ENCODE measurements at regions not wholly inside any gene's neighbourhood (a gene's known extent, or its start where the extent isn't known, plus 50 kb on each side); places are given as distances from the start of the nearest gene placed in this dataset.
"Not testable (repeated sequence)": the region's sequence is repeated elsewhere in the genome, so short reads cannot be mapped to it uniquely, and the experiment has no call there.

- DNase-seq: no peak
- H3K4me3 Mint-ChIP-seq: no peak overlapping the region
- no peaks in the 10 kb centered on the region for H3K27me3 Mint-ChIP-seq
- peaks cover 23% of the 10 kb centered on the region for H3K9me3 Mint-ChIP-seq
- H3K36me3 Mint-ChIP-seq (ENCODE audit: low read depth): peaks cover under 1% of the 10 kb centered on the region
- H3K27ac Mint-ChIP-seq: no peak overlapping the region
- intact Hi-C loops (cut with micrococcal nuclease): no loop called here
- H3K4me1 Mint-ChIP-seq: peaks cover 1% of the 10 kb centered on the region
Observed at GRCh38 chr12:68984796-68985573, 52.0 kb upstream of the CPM start.

- DNase-seq; intact Hi-C loops (cut with micrococcal nuclease); H3K4me1 Mint-ChIP-seq; H3K27ac Mint-ChIP-seq; H3K4me3 Mint-ChIP-seq; H3K27me3 Mint-ChIP-seq; H3K36me3 Mint-ChIP-seq (ENCODE audit: low read depth): not testable (repeated sequence)
- peaks cover 21% of the 10 kb centered on the region for H3K9me3 Mint-ChIP-seq
Observed at GRCh38 chr12:68997526-68997925, 64.6 kb upstream of the CPM start.

- no peaks in the 10 kb centered on the region for H3K27me3 Mint-ChIP-seq
- no peak overlapping the region for H3K27ac Mint-ChIP-seq
- peaks cover 21% of the 10 kb centered on the region for H3K9me3 Mint-ChIP-seq
Observed at GRCh38 chr12:68998041-68998440, 65.1 kb upstream of the CPM start.

DNA sequence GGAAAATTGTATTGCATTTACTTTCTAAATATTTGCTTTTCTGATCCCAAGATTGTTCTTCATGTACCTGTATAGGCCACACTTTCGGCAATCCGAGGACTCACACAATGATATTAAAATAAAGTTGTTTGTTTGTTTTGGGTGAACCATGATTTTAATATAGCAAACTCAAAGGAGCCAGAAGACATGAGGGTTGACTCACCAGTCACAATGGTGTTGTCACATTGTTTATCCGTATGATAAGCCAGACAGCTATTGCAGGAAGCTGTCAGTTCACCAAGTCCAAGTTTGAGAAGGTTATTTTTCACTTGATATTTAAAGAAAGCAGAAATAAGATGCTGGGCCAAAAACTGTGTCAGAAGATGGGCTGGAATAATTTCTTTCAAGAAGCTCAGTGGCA, 67.1 kb upstream of the CPM start:
- Mint-ChIP-seq H3K4me3 (no peak overlapping the region), H3K4me1 (no peaks in the 10 kb centered on the region), H3K27ac (no peak overlapping the region), H3K9me3 (peaks cover 21% of the 10 kb centered on the region), H3K27me3 (no peaks in the 10 kb centered on the region), H3K36me3 (ENCODE audit: low read depth) (no peaks in the 10 kb centered on the region)
- no peak for DNase-seq
- intact Hi-C loops (cut with micrococcal nuclease): no loop called here

More at GRCh38 chr12:68998041-68998440, 65.1 kb upstream of the CPM start:
- intact Hi-C loops (cut with micrococcal nuclease): no loop called here
- H3K36me3 Mint-ChIP-seq (ENCODE audit: low read depth): no peaks in the 10 kb centered on the region
- no peaks in the 10 kb centered on the region for H3K4me1 Mint-ChIP-seq
- no peak for DNase-seq
- no peak overlapping the region for H3K4me3 Mint-ChIP-seq

GRCh38 chr12:69000540-69001243, 67.7 kb upstream of the CPM start:
- peaks cover 21% of the 10 kb centered on the region for H3K9me3 Mint-ChIP-seq
- H3K4me3 Mint-ChIP-seq: no peak overlapping the region
- intact Hi-C loops (cut with micrococcal nuclease): no loop called here
- no peaks in the 10 kb centered on the region for H3K36me3 Mint-ChIP-seq (ENCODE audit: low read depth)
- H3K4me1 Mint-ChIP-seq: no peaks in the 10 kb centered on the region
- H3K27me3 Mint-ChIP-seq: no peaks in the 10 kb centered on the region
- no peak for DNase-seq
- H3K27ac Mint-ChIP-seq: no peak overlapping the region

GRCh38 chr12:69001251-69001650, 68.3 kb upstream of the CPM start:
- intact Hi-C loops (cut with micrococcal nuclease): no loop called here
- Mint-ChIP-seq H3K27me3 (no peaks in the 10 kb centered on the region), H3K27ac (no peak overlapping the region), H3K36me3 (ENCODE audit: low read depth) (no peaks in the 10 kb centered on the region), H3K4me1 (peaks cover under 1% of the 10 kb centered on the region), H3K9me3 (peaks cover 21% of the 10 kb centered on the region), H3K4me3 (no peak overlapping the region)
- no peak for DNase-seq

GRCh38 chr12:69002969-69003368, 70.0 kb upstream of the CPM start:
- intact Hi-C loops (cut with micrococcal nuclease): no loop called here
- H3K27me3 Mint-ChIP-seq: no peaks in the 10 kb centered on the region
- DNase-seq: no peak
- H3K27ac Mint-ChIP-seq: no peak overlapping the region
- no peaks in the 10 kb centered on the region for H3K36me3 Mint-ChIP-seq (ENCODE audit: low read depth)
- no peak overlapping the region for H3K4me3 Mint-ChIP-seq
- peaks cover 11% of the 10 kb centered on the region for H3K4me1 Mint-ChIP-seq
- peaks cover 10% of the 10 kb centered on the region for H3K9me3 Mint-ChIP-seq

DNA sequence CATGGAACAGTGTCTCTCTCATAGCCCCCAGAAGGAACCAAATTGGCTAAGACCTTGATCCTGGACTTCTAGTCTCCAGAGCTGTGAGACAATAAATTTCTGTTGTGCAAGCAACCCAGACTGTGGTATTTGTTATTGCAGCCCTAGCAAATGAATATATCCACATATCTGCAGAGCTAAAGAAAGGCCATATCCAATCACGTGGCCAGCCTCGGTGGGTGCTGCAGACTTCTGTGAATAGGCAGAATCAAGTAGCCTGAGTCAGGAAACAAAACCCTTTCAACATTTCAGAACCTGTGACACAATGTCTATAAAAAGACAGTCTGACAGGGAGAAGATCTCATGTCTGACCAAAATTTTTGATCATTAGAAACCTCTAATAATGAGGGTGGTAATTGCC, 71.0 kb upstream of the CPM start:
- Mint-ChIP-seq H3K9me3 (peaks cover 7% of the 10 kb centered on the region), H3K27me3 (no peaks in the 10 kb centered on the region), H3K36me3 (ENCODE audit: low read depth) (no peaks in the 10 kb centered on the region), H3K4me3 (no peak overlapping the region), H3K27ac (no peak overlapping the region), H3K4me1 (peaks cover 15% of the 10 kb centered on the region)
- intact Hi-C loops (cut with micrococcal nuclease): no loop called here
- DNase-seq: no peak

GRCh38 chr12:69007101-69007854, 74.3 kb upstream of the CPM start:
- H3K36me3 Mint-ChIP-seq (ENCODE audit: low read depth): no peaks in the 10 kb centered on the region
- no peaks in the 10 kb centered on the region for H3K9me3 Mint-ChIP-seq
- peaks cover 2% of the 10 kb centered on the region for H3K27me3 Mint-ChIP-seq
- DNase-seq: no peak
- peak overlapping the region; percentile 84 for H3K27ac Mint-ChIP-seq
- intact Hi-C loops (cut with micrococcal nuclease): loop anchor here (1.0 to 5.0 kb wide), 3 partner anchors 44 to 75 kb away; partner anchors contain the start of gene CPM
- H3K4me1 Mint-ChIP-seq: peaks cover 15% of the 10 kb centered on the region
- peak overlapping the region; percentile 70 for H3K4me3 Mint-ChIP-seq

DNA sequence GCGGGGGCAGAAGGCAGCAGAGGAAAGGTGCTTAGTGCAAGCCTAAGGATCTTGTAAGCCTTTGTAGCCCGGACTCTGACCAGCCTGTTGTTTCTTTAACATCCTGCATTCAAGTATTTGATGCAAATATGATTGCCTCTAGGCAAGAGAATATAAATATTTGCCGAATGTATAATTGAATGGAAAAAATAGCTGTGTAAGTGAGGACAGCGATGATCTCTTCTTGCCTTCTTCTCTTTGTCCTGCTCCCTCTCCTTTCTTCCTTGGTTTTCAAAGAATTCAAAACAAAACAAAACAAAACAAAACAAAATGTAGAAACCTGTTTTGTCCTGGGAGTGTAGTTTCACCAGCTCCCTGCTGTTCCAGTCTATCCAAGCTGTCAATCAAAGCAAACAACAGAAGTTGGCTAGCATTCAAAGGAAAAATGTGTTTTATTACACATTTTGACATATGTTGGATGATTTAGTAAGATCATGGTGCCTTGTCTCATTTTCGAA, 74.9 kb upstream of the CPM start:
- Mint-ChIP-seq H3K27me3 (peaks cover 2% of the 10 kb centered on the region), H3K4me1 (peaks cover 15% of the 10 kb centered on the region), H3K27ac (no peak overlapping the region), H3K36me3 (ENCODE audit: low read depth) (no peaks in the 10 kb centered on the region), H3K4me3 (no peak overlapping the region), H3K9me3 (peaks cover under 1% of the 10 kb centered on the region)
- DNase-seq: no peak
- intact Hi-C loops (cut with micrococcal nuclease): loop anchor here (1.0 to 5.0 kb wide), 3 partner anchors 45 to 76 kb away; partner anchors contain the start of gene CPM

DNA sequence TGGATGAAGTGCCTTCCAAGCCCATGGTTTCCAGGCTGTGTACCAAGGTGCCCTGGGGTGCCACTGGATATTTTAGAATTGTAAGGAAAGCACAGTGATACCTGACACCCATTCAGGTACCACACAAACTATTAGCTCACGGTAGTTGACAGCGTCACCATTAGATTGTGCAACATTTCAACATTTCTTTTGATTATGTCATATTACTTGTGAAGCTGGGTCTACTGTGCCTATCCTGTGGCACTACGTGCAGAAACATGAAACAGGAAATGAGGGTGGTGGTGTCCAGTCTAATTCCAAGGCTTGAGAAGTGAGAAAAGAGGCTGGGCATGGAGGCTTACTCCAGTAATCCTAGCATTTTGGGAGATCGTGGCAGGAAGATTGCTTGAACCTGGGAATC, 75.5 kb upstream of the CPM start:
- Mint-ChIP-seq H3K4me3 (no peak overlapping the region), H3K27ac (no peak overlapping the region), H3K36me3 (ENCODE audit: low read depth) (no peaks in the 10 kb centered on the region), H3K27me3 (peaks cover 2% of the 10 kb centered on the region), H3K9me3 (peaks cover 6% of the 10 kb centered on the region), H3K4me1 (peaks cover 15% of the 10 kb centered on the region)
- intact Hi-C loops (cut with micrococcal nuclease): loop anchor here (5.0 kb wide), 1 partner anchor 76 kb away; the partner anchor contains the start of gene CPM
- DNase-seq: no peak

- Mint-ChIP-seq H3K4me1 (no peaks in the 10 kb centered on the region), H3K27me3 (peaks cover 2% of the 10 kb centered on the region), H3K36me3 (ENCODE audit: low read depth) (no peaks in the 10 kb centered on the region), H3K27ac (no peak overlapping the region), H3K9me3 (peaks cover 6% of the 10 kb centered on the region), H3K4me3 (no peak overlapping the region)
- intact Hi-C loops (cut with micrococcal nuclease): no loop called here
- no peak for DNase-seq
Observed at GRCh38 chr12:69014047-69014446, 81.1 kb upstream of the CPM start.

- no peaks in the 10 kb centered on the region for H3K4me1 Mint-ChIP-seq
- no peaks in the 10 kb centered on the region for H3K36me3 Mint-ChIP-seq (ENCODE audit: low read depth)
- peaks cover 2% of the 10 kb centered on the region for H3K27me3 Mint-ChIP-seq
Observed at GRCh38 chr12:69015017-69015416, 82.0 kb upstream of the CPM start.

DNA sequence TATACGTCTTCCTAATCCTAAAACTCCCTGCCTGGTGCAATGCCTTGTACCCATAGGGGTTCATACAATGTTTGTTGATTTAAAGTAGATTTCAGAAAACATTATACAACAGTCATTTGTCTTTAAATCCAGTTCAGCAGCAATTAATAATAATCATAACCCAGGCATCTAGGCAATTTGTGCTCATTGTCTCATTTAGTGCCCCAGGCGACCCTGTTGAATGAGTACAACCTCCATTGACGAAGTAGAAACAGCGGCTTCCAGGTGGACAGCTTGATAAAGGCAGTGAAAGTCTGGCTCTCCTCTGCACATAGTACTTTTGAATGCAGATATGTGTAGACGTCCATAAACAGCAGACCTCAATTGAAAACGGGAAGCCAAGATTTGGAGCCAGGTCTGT, 82.9 kb upstream of the CPM start:
- Mint-ChIP-seq H3K4me3 (no peak overlapping the region), H3K9me3 (peaks cover 6% of the 10 kb centered on the region), H3K36me3 (ENCODE audit: low read depth) (no peaks in the 10 kb centered on the region), H3K27ac (no peak overlapping the region), H3K4me1 (no peaks in the 10 kb centered on the region), H3K27me3 (no peaks in the 10 kb centered on the region)
- intact Hi-C loops (cut with micrococcal nuclease): no loop called here
- DNase-seq: no peak

More at GRCh38 chr12:69015017-69015416, 82.0 kb upstream of the CPM start:
- DNase-seq: no peak
- H3K4me3 Mint-ChIP-seq: no peak overlapping the region
- intact Hi-C loops (cut with micrococcal nuclease): no loop called here
- H3K9me3 Mint-ChIP-seq: peaks cover 6% of the 10 kb centered on the region
- no peak overlapping the region for H3K27ac Mint-ChIP-seq
